GM12878 (cell line): ENCODE measurements at regions not wholly inside any gene's neighbourhood (a gene's known extent, or its start where the extent isn't known, plus 50 kb on each side); places are given as distances from the start of the nearest gene placed in this dataset.

Source experiments
- ATAC-seq: fragments of 200-7000 bp; cut with Tn5 transposase; 3 replicates; pipeline ENCODE4 v1.9.1; 2020; ENCODE audit warnings: mild to moderate bottlenecking, moderate library complexity
- BruUV-seq: library from RNA; stranded (reverse); fragments of 400-500 nt; replicated peaks from 2 replicates; lab custom pipeline; 2021; lab: Mats Ljungman, UMichigan
- CTCF ChIA-PET: fragments of 300-600 bp; sonication (Branson Sonifier 250); formaldehyde crosslinking; extraction: SDS; loops from one replicate; lab custom pipeline; 2021; ENCODE audit warnings: inconsistent platforms; lab: Yijun Ruan, JAX
- POLR2A ChIA-PET: fragments of 350-600 bp; formaldehyde crosslinking; extraction: SDS; loops from one replicate; lab custom pipeline; 2021; ENCODE audit warnings: inconsistent platforms; lab: Charles Lee
- RAD21 ChIA-PET: fragments of 300-600 bp; sonication (Branson Sonifier 250); formaldehyde crosslinking; loops from one replicate; lab custom pipeline; 2023; ENCODE audit warnings: antibody characterized with exemption; ENCODE audit not compliant: unreplicated experiment; lab: Charles Lee
- SMC1A ChIA-PET: fragments of 300-600 bp; sonication (Branson Sonifier 250); formaldehyde crosslinking; loops from one replicate; lab custom pipeline; 2023; ENCODE audit not compliant: unreplicated experiment, uncharacterized antibody; lab: Charles Lee
- DNase-seq: peaks from one replicate; pipeline ENCODE4 v3.0.0-alpha.2; 2011; ENCODE audit warnings: low read depth, low spot score
- FAIRE-seq: peaks from 3 replicates; lab custom pipeline; 2011; peaks lifted over from hg19 to GRCh38; lab: Jason Lieb, UNC
- H2AFZ ChIP-seq: 2 replicates; pipeline ENCODE4 v1.6.0; 2011; ENCODE audit warnings: low read depth, low read length, control low read depth; ENCODE audit not compliant: control insufficient read depth
- H3K27ac ChIP-seq: 2 replicates; pipeline ENCODE4 v1.5.1; 2011; ENCODE audit warnings: control low read depth; ENCODE audit not compliant: control insufficient read depth, insufficient read depth
- H3K27me3 ChIP-seq, 2 experiments: replicated peaks in 1 of 2; 2 replicates each; pipeline versions ENCODE4 v1.6.0 to v1.6.1; 2011; ENCODE audit warnings: low read length in 1 of 2; ENCODE audit not compliant: control insufficient read depth in 2 of 2, insufficient read depth in 2 of 2
- H3K36me3 ChIP-seq, 2 experiments: 2 replicates each; pipeline ENCODE4 v1.5.1; 2011; ENCODE audit warnings: low read length in 1 of 2; ENCODE audit not compliant: control insufficient read depth in 2 of 2, insufficient read depth in 2 of 2
- H3K4me1 ChIP-seq: 2 replicates; pipeline ENCODE4 v1.6.1; 2011; ENCODE audit warnings: mild to moderate bottlenecking, low read length, moderate library complexity, mixed read lengths; ENCODE audit not compliant: control insufficient read depth, insufficient read depth
- H3K4me2 ChIP-seq: 2 replicates; pipeline ENCODE4 v1.6.0; 2011; ENCODE audit warnings: control low read depth; ENCODE audit not compliant: control insufficient read depth, insufficient read depth
- H3K4me3 ChIP-seq: fragments of 200-600 bp; sonication (generic); 2 replicates; pipeline ENCODE4 v1.5.1; 2016
- H3K79me2 ChIP-seq: 2 replicates; pipeline ENCODE4 v1.6.0; 2011; ENCODE audit warnings: low read length; ENCODE audit not compliant: control insufficient read depth, insufficient read depth
- H3K9ac ChIP-seq: 2 replicates; pipeline ENCODE4 v1.8.0; 2011; ENCODE audit warnings: low read length, control low read depth, mixed read lengths; ENCODE audit not compliant: control insufficient read depth, insufficient read depth
- H3K9me3 ChIP-seq: replicated peaks from 3 replicates; pipeline ENCODE4 v1.5.1; 2011; ENCODE audit warnings: mild to moderate bottlenecking, low read length; ENCODE audit not compliant: control insufficient read depth, insufficient read depth
- H4K20me1 ChIP-seq: 2 replicates; pipeline ENCODE4 v1.6.0; 2011; ENCODE audit not compliant: control insufficient read depth, insufficient read depth
- BHLHE40 ChIP-seq, 2 experiments: fragments of 450-650 bp in 1 of 2; IDR thresholded peaks; 2 replicates each; pipeline ENCODE4 v1.6.1; 2011 to 2017; ENCODE audit warnings: low read depth in 2 of 2, borderline replicate concordance in 1 of 2, improper control_type of control experiment in 1 of 2, low read length in 1 of 2, mild to moderate bottlenecking in 1 of 2
- ETV6 ChIP-seq, 2 experiments: fragments of 450-650 bp in 1 of 2; IDR thresholded peaks in 1 of 2; conservative IDR thresholded peaks in 1 of 2; 2 replicates each; pipeline ENCODE4 v1.6.1; 2014; ENCODE audit warnings: antibody characterized with exemption in 1 of 2, borderline replicate concordance in 1 of 2, low read depth in 1 of 2, mild to moderate bottlenecking in 1 of 2, moderate library complexity in 1 of 2
- EZH2 ChIP-seq: IDR thresholded peaks from 2 replicates; pipeline ENCODE4 v1.6.1; 2012; ENCODE audit warnings: low read depth, mild to moderate bottlenecking, control low read depth, inconsistent platforms, low read length, borderline replicate concordance; ENCODE audit not compliant: control insufficient read depth
- NFIC ChIP-seq: IDR thresholded peaks from 2 replicates; pipeline ENCODE4 v1.6.1; 2012; ENCODE audit warnings: low read depth, mild to moderate bottlenecking, inconsistent platforms, low read length, moderate library complexity
- RAD21 ChIP-seq: IDR thresholded peaks from 2 replicates; pipeline ENCODE4 v1.6.1; 2011; ENCODE audit warnings: mild to moderate bottlenecking, low read depth, low read length, moderate library complexity; ENCODE audit not compliant: insufficient read depth
- SMAD5 ChIP-seq: IDR thresholded peaks from 2 replicates; pipeline ENCODE4 v1.6.1; 2016; ENCODE audit warnings: antibody characterized with exemption, low read depth
- SUZ12 ChIP-seq: fragments of 200-600 bp; sonication (generic); IDR thresholded peaks from one replicate; pipeline ENCODE4 v1.6.1; 2018; ENCODE audit warnings: antibody characterized with exemption, mild to moderate bottlenecking; ENCODE audit not compliant: unreplicated experiment
- TBL1XR1 ChIP-seq: IDR thresholded peaks from 2 replicates; pipeline ENCODE4 v1.6.1; 2012; ENCODE audit warnings: low read depth, low read length, improper control_type of control experiment
- ZBED1 ChIP-seq: IDR thresholded peaks from 2 replicates; pipeline ENCODE4 v1.6.1; 2016; ENCODE audit warnings: borderline replicate concordance
- WGBS: methylation state at CpG from one replicate; pipeline ENCODE4 v1.1.6; 2016; ENCODE audit warnings: low lambda C conversion rate; ENCODE audit not compliant: insufficient replicate concordance, insufficient coverage; ENCODE audit errors: missing lambda C conversion rate; 5-methylcytosine and 5-hydroxymethylcytosine counted together
- in situ Hi-C: fragments of 300-500 bp; cut with MboI; formaldehyde crosslinking; loops from 9 replicates; pipeline ENCODE4 v1.14.3; 2018; ENCODE audit warnings: mixed read lengths
- intact Hi-C: fragments of 100-400 bp; cut with micrococcal nuclease; formaldehyde crosslinking; loops from one replicate; pipeline ENCODE4 v1.14.2; 2022; ENCODE audit not compliant: unreplicated experiment
- TF ChIP-seq, protein P1 (sequence below), 3 experiments: IDR thresholded peaks in 2 of 3; conservative IDR thresholded peaks in 1 of 3; 2 replicates each; pipeline ENCODE4 v1.5.1; 2011; ENCODE audit warnings: low read depth in 3 of 3, low read length in 3 of 3, mild to moderate bottlenecking in 3 of 3, control low read depth in 2 of 3, moderate library complexity in 2 of 3, inconsistent platforms in 1 of 3, mixed read lengths in 1 of 3; ENCODE audit not compliant: control insufficient read depth in 2 of 3, insufficient read depth in 1 of 3; ENCODE audit errors: extremely low read depth in 1 of 3

DNA sequence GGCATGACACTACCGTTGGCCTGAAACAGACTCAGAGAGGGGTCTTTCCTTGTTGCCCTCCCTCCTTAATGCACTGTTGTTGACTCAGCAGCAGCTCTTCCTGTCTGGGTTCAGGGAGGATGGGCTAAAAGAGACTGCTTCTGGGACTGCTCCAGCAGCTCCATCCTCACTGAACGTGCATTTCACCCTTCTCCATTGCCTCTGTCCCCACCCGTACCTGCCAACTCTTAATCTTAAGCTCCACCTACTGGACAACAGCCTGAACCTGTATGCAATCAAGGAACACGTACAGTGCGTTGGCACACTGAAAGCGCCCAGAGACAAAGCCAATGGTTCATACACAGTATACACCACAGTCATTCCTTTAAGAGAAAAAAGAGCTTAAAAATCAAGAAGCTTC, 230.8 kb upstream of the RAB6C start:
- H3K36me3 ChIP-seq: no peaks in the 10 kb centered on the region
- ChIA-PET POLR2A (no interaction called here), SMC1A (no interaction called here), RAD21 (no interaction called here), CTCF (no interaction called here)
- no peaks in the 10 kb centered on the region for H4K20me1 ChIP-seq
- DNase-seq: no peak
- TF ChIP-seq TBL1XR1 (no peak), SUZ12 (no peak), ZBED1 (no peak), NFIC (no peak), BHLHE40 (IDR thresholded peaks at IDR 0.05; ENCODE audit: borderline replicate concordance in 1 of 2, low read depth in 2 of 2, low read length in 1 of 2) (no peak), RAD21 (peak; percentile 12; the same call in 1 of the 2 replicates), ETV6 (conservative IDR thresholded peaks at IDR 0.05 in 1 of 2, IDR thresholded peaks at IDR 0.05 in 1 of 2; ENCODE audit: borderline replicate concordance in 1 of 2, low read depth in 1 of 2) (no peak), SMAD5 (no peak), EZH2 (no peak)
- TF ChIP-seq, protein P1, sequence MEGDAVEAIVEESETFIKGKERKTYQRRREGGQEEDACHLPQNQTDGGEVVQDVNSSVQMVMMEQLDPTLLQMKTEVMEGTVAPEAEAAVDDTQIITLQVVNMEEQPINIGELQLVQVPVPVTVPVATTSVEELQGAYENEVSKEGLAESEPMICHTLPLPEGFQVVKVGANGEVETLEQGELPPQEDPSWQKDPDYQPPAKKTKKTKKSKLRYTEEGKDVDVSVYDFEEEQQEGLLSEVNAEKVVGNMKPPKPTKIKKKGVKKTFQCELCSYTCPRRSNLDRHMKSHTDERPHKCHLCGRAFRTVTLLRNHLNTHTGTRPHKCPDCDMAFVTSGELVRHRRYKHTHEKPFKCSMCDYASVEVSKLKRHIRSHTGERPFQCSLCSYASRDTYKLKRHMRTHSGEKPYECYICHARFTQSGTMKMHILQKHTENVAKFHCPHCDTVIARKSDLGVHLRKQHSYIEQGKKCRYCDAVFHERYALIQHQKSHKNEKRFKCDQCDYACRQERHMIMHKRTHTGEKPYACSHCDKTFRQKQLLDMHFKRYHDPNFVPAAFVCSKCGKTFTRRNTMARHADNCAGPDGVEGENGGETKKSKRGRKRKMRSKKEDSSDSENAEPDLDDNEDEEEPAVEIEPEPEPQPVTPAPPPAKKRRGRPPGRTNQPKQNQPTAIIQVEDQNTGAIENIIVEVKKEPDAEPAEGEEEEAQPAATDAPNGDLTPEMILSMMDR (IDR thresholded peaks at IDR 0.05 in 2 of 3, conservative IDR thresholded peaks at IDR 0.05 in 1 of 3; ENCODE audit: control insufficient read depth in 2 of 3, extremely low read depth in 1 of 3, insufficient read depth in 1 of 3, low read depth in 3 of 3, low read length in 3 of 3): 0 out of 6 replicates have a peak, but pooled peaks of 1 of the 3 experiments have one; percentile 10
- in situ Hi-C loops: no loop called here
- intact Hi-C loops: no loop called here
- no peaks in the 10 kb centered on the region; the same call in 2 of the 3 replicates for H3K9me3 ChIP-seq
- H3K9ac ChIP-seq: no peak overlapping the region
- 34% methylated on average over 6 of the region's 6 CpGs for WGBS
- BruUV-seq: no TSS peak
- no peaks in the 10 kb centered on the region for H3K4me1 ChIP-seq
- no peak overlapping the region for H2AFZ ChIP-seq
- H3K27me3 ChIP-seq: no peaks in the 10 kb centered on the region
- H3K4me2 ChIP-seq: no peak overlapping the region
- no peak overlapping the region for H3K27ac ChIP-seq
- no peak for ATAC-seq
- H3K79me2 ChIP-seq: no peaks in the 10 kb centered on the region
- H3K4me3 ChIP-seq: no peak overlapping the region
- no peak for FAIRE-seq
